ENCODE measurements at regions not wholly inside any gene's neighbourhood (a gene's known extent, or its start where the extent isn't known, plus 50 kb on each side); places are given as distances from the start of the nearest gene placed in this dataset.

DNA sequence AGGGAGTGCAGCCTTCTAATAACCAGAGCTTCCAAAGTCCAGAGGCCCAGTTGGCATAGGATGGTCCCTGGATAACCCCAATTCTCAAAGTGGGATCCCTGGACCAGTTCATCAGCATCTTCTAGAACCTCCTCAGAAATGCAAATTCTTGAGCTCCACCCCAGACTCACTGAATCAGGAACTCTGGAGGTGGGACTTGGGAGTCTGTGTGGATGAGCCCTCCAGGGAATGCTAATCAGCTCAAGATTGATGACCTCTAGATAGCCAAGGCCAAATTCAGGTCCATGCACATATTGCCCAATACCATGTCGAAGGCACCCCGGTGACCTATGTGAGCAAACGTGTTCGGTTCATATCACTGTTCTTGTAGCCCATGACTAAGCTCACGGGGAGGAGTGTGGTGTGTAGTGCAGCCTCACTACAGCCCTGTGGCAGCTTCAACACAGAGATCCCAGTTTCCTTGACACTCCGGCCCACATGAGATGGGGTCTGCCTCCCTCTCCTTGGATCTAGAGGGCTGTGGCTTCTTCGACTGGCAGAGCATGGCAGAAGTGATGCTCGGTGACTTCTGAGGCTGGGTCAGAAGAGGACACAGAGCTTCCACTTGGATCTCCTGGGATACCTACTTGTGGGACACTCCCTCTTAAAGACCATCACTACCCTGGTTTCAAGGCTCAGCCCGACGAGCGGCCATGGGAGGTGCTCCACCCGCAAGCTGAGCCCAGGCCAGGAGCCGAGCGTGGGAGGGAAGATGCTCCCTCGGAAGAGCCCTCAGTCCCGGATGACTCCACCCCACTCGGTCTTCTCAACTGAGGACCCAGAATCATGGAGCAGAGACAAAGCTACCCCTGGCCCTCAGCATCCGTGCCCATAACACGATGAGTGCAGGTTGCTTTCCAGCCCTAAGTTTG, 151.1 kb upstream of the CST7 start:
- H3K9me2 ChIP-seq (replicated peaks; ENCODE audit: control insufficient read depth, low read length): no peaks in the 10 kb centered on the region

DNA sequence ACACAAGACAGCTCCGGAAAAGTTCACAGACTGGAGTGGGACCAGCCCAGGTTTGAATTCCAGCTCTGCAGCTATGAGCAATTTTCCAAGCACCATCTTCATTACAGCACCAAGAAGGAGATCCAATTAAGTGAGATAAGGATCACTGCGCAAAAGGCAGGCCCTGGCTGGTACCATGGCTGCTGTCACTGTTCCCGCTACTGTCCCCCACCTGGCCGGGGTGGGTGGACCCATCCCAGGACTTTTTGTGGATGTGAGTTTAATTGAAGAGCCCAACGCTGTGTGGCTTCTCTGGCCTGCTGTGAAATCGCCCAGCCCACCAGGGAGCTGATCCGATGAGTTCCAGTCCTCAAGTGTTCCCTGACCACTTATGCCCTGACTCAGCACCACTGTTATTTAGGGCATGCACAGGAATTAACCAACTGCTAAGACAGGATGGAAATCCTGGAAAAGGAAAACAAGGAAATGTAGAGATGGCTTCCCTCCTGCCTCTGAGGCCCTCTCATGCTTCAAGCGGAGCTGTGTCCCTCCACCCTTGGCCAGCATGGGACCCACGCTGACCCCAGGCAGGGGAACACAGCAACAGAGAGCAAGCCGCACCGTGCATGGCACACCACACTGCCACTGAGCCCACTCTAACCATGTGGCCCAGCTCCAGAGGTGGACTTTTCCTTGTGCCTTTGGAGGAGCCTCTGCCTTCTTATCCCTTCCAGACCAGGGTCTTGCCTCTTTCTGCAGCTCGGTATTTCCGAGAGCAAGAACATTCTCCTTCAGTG, 150.0 kb upstream of the CST7 start:
- Histone ChIP-seq H3K9me2 (replicated peaks; ENCODE audit: control insufficient read depth, low read length) (no peaks in the 10 kb centered on the region), H3K4me3 (ENCODE audit: low read length) (no peak overlapping the region), H3K4me2 (ENCODE audit: low read length) (no peak overlapping the region), H3K4me1 (ENCODE audit: control insufficient read depth, low read length) (no peaks in the 10 kb centered on the region), H3K9me3 (ENCODE audit: control insufficient read depth, insufficient read depth, low read length) (no peaks in the 10 kb centered on the region), H3K27ac (ENCODE audit: low read depth, low read length) (no peak overlapping the region), H3K79me2 (ENCODE audit: control insufficient read depth, low read length) (no peaks in the 10 kb centered on the region), H3K27me3 (ENCODE audit: control insufficient read depth, low read length) (no peaks in the 10 kb centered on the region), H3F3A (ENCODE audit: control insufficient read depth, insufficient read depth) (no peaks in the 10 kb centered on the region), H4K20me1 (ENCODE audit: control insufficient read depth, insufficient read depth, low read depth, low read length) (no peaks in the 10 kb centered on the region), H3K36me3 (ENCODE audit: control insufficient read depth, low read length) (no peaks in the 10 kb centered on the region)
- no peak for TF ChIP-seq EZH2phosphoT487 (IDR thresholded peaks at IDR 0.05; ENCODE audit: borderline replicate concordance, low read length)
- TF ChIP-seq, protein P1, sequence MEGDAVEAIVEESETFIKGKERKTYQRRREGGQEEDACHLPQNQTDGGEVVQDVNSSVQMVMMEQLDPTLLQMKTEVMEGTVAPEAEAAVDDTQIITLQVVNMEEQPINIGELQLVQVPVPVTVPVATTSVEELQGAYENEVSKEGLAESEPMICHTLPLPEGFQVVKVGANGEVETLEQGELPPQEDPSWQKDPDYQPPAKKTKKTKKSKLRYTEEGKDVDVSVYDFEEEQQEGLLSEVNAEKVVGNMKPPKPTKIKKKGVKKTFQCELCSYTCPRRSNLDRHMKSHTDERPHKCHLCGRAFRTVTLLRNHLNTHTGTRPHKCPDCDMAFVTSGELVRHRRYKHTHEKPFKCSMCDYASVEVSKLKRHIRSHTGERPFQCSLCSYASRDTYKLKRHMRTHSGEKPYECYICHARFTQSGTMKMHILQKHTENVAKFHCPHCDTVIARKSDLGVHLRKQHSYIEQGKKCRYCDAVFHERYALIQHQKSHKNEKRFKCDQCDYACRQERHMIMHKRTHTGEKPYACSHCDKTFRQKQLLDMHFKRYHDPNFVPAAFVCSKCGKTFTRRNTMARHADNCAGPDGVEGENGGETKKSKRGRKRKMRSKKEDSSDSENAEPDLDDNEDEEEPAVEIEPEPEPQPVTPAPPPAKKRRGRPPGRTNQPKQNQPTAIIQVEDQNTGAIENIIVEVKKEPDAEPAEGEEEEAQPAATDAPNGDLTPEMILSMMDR (IDR thresholded peaks at IDR 0.05; ENCODE audit: low read depth, low read length, poor library complexity, severe bottlenecking): no peak

More for the DNA sequence above, 151.1 kb upstream of the CST7 start:
- H3K4me3 ChIP-seq (ENCODE audit: low read length): no peak overlapping the region
- no peaks in the 10 kb centered on the region for H3F3A ChIP-seq (ENCODE audit: control insufficient read depth, insufficient read depth)
- no peaks in the 10 kb centered on the region for H3K36me3 ChIP-seq (ENCODE audit: control insufficient read depth, low read length)
- H3K9me3 ChIP-seq (ENCODE audit: control insufficient read depth, insufficient read depth, low read length): no peaks in the 10 kb centered on the region
- H4K20me1 ChIP-seq (ENCODE audit: control insufficient read depth, insufficient read depth, low read depth, low read length): no peaks in the 10 kb centered on the region
- no peaks in the 10 kb centered on the region for H3K27me3 ChIP-seq (ENCODE audit: control insufficient read depth, low read length)
- H3K79me2 ChIP-seq (ENCODE audit: control insufficient read depth, low read length): no peaks in the 10 kb centered on the region
- no peak overlapping the region for H3K27ac ChIP-seq (ENCODE audit: low read depth, low read length)
- TF ChIP-seq, protein P1 (IDR thresholded peaks at IDR 0.05; ENCODE audit: low read depth, low read length, poor library complexity, severe bottlenecking): no peak
- no peak for TF ChIP-seq EZH2phosphoT487 (IDR thresholded peaks at IDR 0.05; ENCODE audit: borderline replicate concordance, low read length)
- no peaks in the 10 kb centered on the region for H3K4me1 ChIP-seq (ENCODE audit: control insufficient read depth, low read length)
- H3K4me2 ChIP-seq (ENCODE audit: low read length): no peak overlapping the region

DNA sequence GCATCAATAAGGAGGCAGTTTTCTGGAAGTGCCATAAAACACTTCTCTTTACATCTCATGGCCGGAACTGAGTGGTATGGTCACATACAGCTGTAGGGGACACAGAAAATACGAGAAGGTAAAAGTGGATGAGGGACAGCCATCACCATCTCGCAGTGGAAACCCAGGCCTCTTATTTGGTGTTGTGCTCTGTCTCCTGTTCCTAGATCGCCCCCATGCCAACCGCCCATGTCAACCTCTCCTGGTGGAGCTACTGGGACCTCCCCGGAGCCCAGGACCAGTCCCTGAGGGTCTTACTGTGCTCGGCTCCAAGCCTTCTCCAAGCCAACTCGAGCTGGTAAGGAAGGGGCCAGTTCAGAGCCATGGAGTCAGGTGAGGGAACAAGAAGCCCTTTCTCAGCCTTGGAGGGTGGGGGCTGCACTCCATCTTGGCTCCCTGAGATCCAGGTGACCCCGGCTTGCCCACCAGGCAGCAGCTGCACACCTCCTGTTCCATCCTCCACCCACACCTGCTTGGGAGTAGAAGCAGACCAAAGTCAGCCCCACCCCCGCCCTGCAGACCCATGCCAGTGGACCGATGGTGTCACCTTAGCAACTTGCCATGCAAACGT, 149.0 kb upstream of the CST7 start:
- no peak for TF ChIP-seq EZH2phosphoT487 (IDR thresholded peaks at IDR 0.05; ENCODE audit: borderline replicate concordance, low read length)
- TF ChIP-seq, protein P1 (IDR thresholded peaks at IDR 0.05; ENCODE audit: low read depth, low read length, poor library complexity, severe bottlenecking): no peak
- Histone ChIP-seq H3F3A (ENCODE audit: control insufficient read depth, insufficient read depth) (no peaks in the 10 kb centered on the region), H3K27me3 (ENCODE audit: control insufficient read depth, low read length) (no peaks in the 10 kb centered on the region)

More for the DNA sequence above, 149.0 kb upstream of the CST7 start:
- no peaks in the 10 kb centered on the region for H3K79me2 ChIP-seq (ENCODE audit: control insufficient read depth, low read length)
- no peaks in the 10 kb centered on the region for H3K4me1 ChIP-seq (ENCODE audit: control insufficient read depth, low read length)
- H3K4me2 ChIP-seq (ENCODE audit: low read length): no peak overlapping the region
- H3K9me2 ChIP-seq (replicated peaks; ENCODE audit: control insufficient read depth, low read length): no peaks in the 10 kb centered on the region
- H4K20me1 ChIP-seq (ENCODE audit: control insufficient read depth, insufficient read depth, low read depth, low read length): no peaks in the 10 kb centered on the region
- H3K27ac ChIP-seq (ENCODE audit: low read depth, low read length): no peak overlapping the region
- no peak overlapping the region for H3K4me3 ChIP-seq (ENCODE audit: low read length)
- H3K9me3 ChIP-seq (ENCODE audit: control insufficient read depth, insufficient read depth, low read length): no peaks in the 10 kb centered on the region
- no peaks in the 10 kb centered on the region for H3K36me3 ChIP-seq (ENCODE audit: control insufficient read depth, low read length)

All from DOHH2 (cell line).